ENCODE measurements at regions not wholly inside any gene's neighbourhood (a gene's known extent, or its start where the extent isn't known, plus 50 kb on each side); places are given as distances from the start of the nearest gene placed in this dataset.

- H3K36me3 ChIP-seq (ENCODE audit: control insufficient read depth, insufficient read depth, low read length) = no peaks in the 10 kb centered on the region
- no peak overlapping the region for H3K4me3 ChIP-seq (ENCODE audit: insufficient read depth, low read depth, low read length)
- H2AK5ac ChIP-seq (ENCODE audit: low read depth, low read length) = no peak overlapping the region
- no peaks in the 10 kb centered on the region for H3K79me1 ChIP-seq (ENCODE audit: low read depth in 1 of 2, low read length in 2 of 2)
- DNase-seq (no peak), ATAC-seq (ENCODE audit: low read depth) (no peak)
- no peak overlapping the region for H3K23ac ChIP-seq (ENCODE audit: low read depth, low read length)
- TF ChIP-seq USF2 (IDR thresholded peaks at IDR 0.05; ENCODE audit: low read depth, low read length) = no peak
- TF ChIP-seq RAD21 (IDR thresholded peaks at IDR 0.05; ENCODE audit: low read length) = no peak
- no peak for TF ChIP-seq MAFK (IDR thresholded peaks at IDR 0.05; ENCODE audit: low read depth, low read length)
- TF ChIP-seq MAZ (IDR thresholded peaks at IDR 0.05; ENCODE audit: borderline replicate concordance, low read depth, low read length) = no peak
- TF ChIP-seq BHLHE40 (IDR thresholded peaks at IDR 0.05; ENCODE audit: low read depth, low read length) = no peak
- TF ChIP-seq ELK1 (IDR thresholded peaks at IDR 0.05; ENCODE audit: borderline replicate concordance, low read depth, low read length) = no peak
- no peak for TF ChIP-seq MXI1 (IDR thresholded peaks at IDR 0.05; ENCODE audit: borderline replicate concordance, low read depth, low read length)
- TF ChIP-seq RCOR1 (IDR thresholded peaks at IDR 0.05; ENCODE audit: insufficient replicate concordance, low read length) = no peak
- no peak for TF ChIP-seq SMC3 (IDR thresholded peaks at IDR 0.05; ENCODE audit: low read depth, low read length)
- no peak for TF ChIP-seq RFX5 (IDR thresholded peaks at IDR 0.05; ENCODE audit: low read depth, low read length)
- TF ChIP-seq CTCF (conservative IDR thresholded peaks at IDR 0.05; ENCODE audit: low read depth, low read length) = no peak
- no peak for TF ChIP-seq NFE2L2 (IDR thresholded peaks at IDR 0.05; ENCODE audit: low read depth, low read length)
- TF ChIP-seq FOS (IDR thresholded peaks at IDR 0.05; ENCODE audit: low read depth, low read length) = no peak
- TF ChIP-seq CEBPB (IDR thresholded peaks at IDR 0.05; ENCODE audit: low read depth, low read length) = no peak
- no peak for TF ChIP-seq POLR2A (IDR thresholded peaks at IDR 0.05; ENCODE audit: low read depth, low read length)
- no peak for TF ChIP-seq CHD1 (IDR thresholded peaks at IDR 0.05; ENCODE audit: low read depth, low read length)
- no peak overlapping the region for H2AFZ ChIP-seq (replicated peaks; ENCODE audit: low read length, poor library complexity)
- H4K91ac ChIP-seq (ENCODE audit: insufficient read depth, low read depth, low read length) = no peak overlapping the region
- no peaks in the 10 kb centered on the region for H3K27me3 ChIP-seq (ENCODE audit: control insufficient read depth, insufficient read depth, low read length)
- BruUV-seq (replicated peaks) = no TSS peak
- intact Hi-C loops (cut with micrococcal nuclease) (no loop called here), dilution Hi-C loops (cut with HindIII; ENCODE audit: low sequenced_read_pairs, unreplicated experiment) (no loop called here), in situ Hi-C loops (cut with MboI; ENCODE audit: low sequenced_read_pairs) (no loop called here)
- no peaks in the 10 kb centered on the region for H3K4me1 ChIP-seq (ENCODE audit: control insufficient read depth, insufficient read depth, low read length)
- H3K9me1 ChIP-seq (ENCODE audit: insufficient read depth, low read length) = no peaks in the 10 kb centered on the region; the same call in 1 of the 2 replicates
- H3K27ac ChIP-seq (ENCODE audit: insufficient read depth, low read length) = no peak overlapping the region
- WGBS, 2 experiments (ENCODE audit: extremely low coverage in 2 of 2, insufficient read length in 1 of 2) = 21% methylated on average over 4 of the region's 5 CpGs; no CpG with 5 or more reads in 1 of the 2 experiments
- no peaks in the 10 kb centered on the region for H4K20me1 ChIP-seq (ENCODE audit: insufficient read depth, low read length)
- H2BK120ac ChIP-seq (ENCODE audit: low read depth, low read length) = no peak overlapping the region
- H2BK20ac ChIP-seq (ENCODE audit: low read depth, low read length) = no peak overlapping the region
- H2BK5ac ChIP-seq (ENCODE audit: low read depth, low read length, poor library complexity, severe bottlenecking) = no peak overlapping the region
- H4K8ac ChIP-seq (ENCODE audit: low read depth in 2 of 2, low read length in 2 of 2) = no peak overlapping the region
- H3K4ac ChIP-seq (ENCODE audit: low read depth, low read length) = no peak overlapping the region
- CTCF ChIA-PET = no interaction called here
- H3K9ac ChIP-seq (ENCODE audit: low read depth, low read length) = no peak overlapping the region
- no peak overlapping the region for H3K56ac ChIP-seq (ENCODE audit: extremely low read depth, insufficient read depth, low read length)
- H4K5ac ChIP-seq (ENCODE audit: low read depth, low read length) = no peak overlapping the region
- H3K18ac ChIP-seq (ENCODE audit: low read depth, low read length) = no peak overlapping the region
- no peaks in the 10 kb centered on the region for H3K9me3 ChIP-seq (ENCODE audit: control insufficient read depth, insufficient read depth, low read length)
- no peak overlapping the region for H2AK9ac ChIP-seq (replicated peaks; ENCODE audit: low read depth, low read length, poor library complexity)
- no peak overlapping the region for H2BK15ac ChIP-seq (ENCODE audit: low read depth, low read length)
- no peak overlapping the region for H3K4me2 ChIP-seq (ENCODE audit: low read depth, low read length)
- POLR2A ChIA-PET (ENCODE audit: unreplicated experiment) = no interaction called here
- no peak overlapping the region for H3K14ac ChIP-seq (replicated peaks; ENCODE audit: low read depth, low read length)
Observed at GRCh38 chr15:29526802-29527201, 257.2 kb upstream of the NSMCE3 start.
